HCT116 (cell line): ENCODE measurements at regions not wholly inside any gene's neighbourhood (a gene's known extent, or its start where the extent isn't known, plus 50 kb on each side); places are given as distances from the start of the nearest gene placed in this dataset.

Experiments
- ATAC-seq: fragments of 200-7000 bp; cut with Tn5 transposase; 2 replicates; pipeline ENCODE4 v1.9.1; 2020; ENCODE audit warnings: mild to moderate bottlenecking, moderate library complexity
- BruUV-seq: library from RNA; stranded (reverse); fragments of 400-500 nt; replicated peaks from 2 replicates; lab custom pipeline; 2021; lab: Mats Ljungman, UMichigan
- CTCF ChIA-PET: fragments of 300-600 bp; sonication (Branson Sonifier 250); formaldehyde crosslinking; loops from one replicate; lab custom pipeline; 2021; ENCODE audit warnings: antibody characterized with exemption; lab: Charles Lee
- POLR2A ChIA-PET: fragments of 300-600, 350-600 bp; sonication (Branson Sonifier 250); formaldehyde crosslinking; loops from one replicate; lab custom pipeline; 2021; ENCODE audit warnings: antibody characterized with exemption; lab: Charles Lee
- RAD21 ChIA-PET, 2 experiments: fragments of 300-600 bp; sonication (Branson Sonifier 250); formaldehyde crosslinking; loops; one replicate each; lab custom pipeline; 2023; ENCODE audit warnings: low total read pairs in 2 of 2; ENCODE audit not compliant: uncharacterized antibody in 2 of 2, unreplicated experiment in 2 of 2, low non-redundant PET in 1 of 2; lab: Charles Lee
- DNase-seq: peaks from one replicate; pipeline ENCODE4 v3.0.0-alpha.2; 2010; ENCODE audit warnings: low read depth, low spot score
- H2AFZ ChIP-seq: fragments of 200-600 bp; shearing (Covaris generic), sonication (generic); 2 replicates; pipeline ENCODE4 v1.6.1; 2017; ENCODE audit warnings: low read depth, mixed run types, mixed read lengths, antibody characterized with exemption, low read length; ENCODE audit not compliant: poor library complexity, severe bottlenecking
- H3K27ac ChIP-seq: 2 replicates; pipeline ENCODE4 v1.5.1; 2012; ENCODE audit warnings: low read depth, low read length
- H3K27me3 ChIP-seq: fragments of 200-600 bp; sonication (generic); 2 replicates; pipeline ENCODE4 v1.6.1; 2016; ENCODE audit warnings: mixed run types, low read length, mixed read lengths; ENCODE audit not compliant: insufficient read depth
- H3K36me3 ChIP-seq, 2 experiments: fragments of 200-500 bp in 1 of 2; fragments of 200-600 bp in 1 of 2; sonication (Bioruptor generic) in 1 of 2; sonication (generic) in 1 of 2; 2 replicates each; pipeline versions ENCODE4 v1.5.1 to v1.6.1; 2014 to 2016; ENCODE audit warnings: low read length in 2 of 2, inconsistent platforms in 1 of 2, mixed read lengths in 1 of 2, mixed run types in 1 of 2; ENCODE audit not compliant: insufficient read depth in 2 of 2, control insufficient read depth in 1 of 2
- H3K4me1 ChIP-seq, 2 experiments: fragments of 200-600 bp in 1 of 2; sonication (generic) in 1 of 2; 2 replicates each; pipeline versions ENCODE4 v1.5.1 to v1.6.1; 2012 to 2017; ENCODE audit warnings: low read length in 2 of 2, inconsistent platforms in 1 of 2, mild to moderate bottlenecking in 1 of 2, mixed read lengths in 1 of 2, mixed run types in 1 of 2, moderate library complexity in 1 of 2; ENCODE audit not compliant: insufficient read depth in 2 of 2, control insufficient read depth in 1 of 2
- H3K4me2 ChIP-seq: fragments of 200-600 bp; sonication (generic); 2 replicates; pipeline ENCODE4 v1.6.1; 2017; ENCODE audit warnings: mixed run types, low read length, mixed read lengths
- H3K4me3 ChIP-seq, 2 experiments: fragments of 200-600 bp in 1 of 2; sonication (generic) in 1 of 2; replicated peaks in 1 of 2; 2 replicates each; pipeline ENCODE4 v1.5.1; 2011 to 2016; ENCODE audit warnings: low read length in 2 of 2, control low read depth in 1 of 2, low read depth in 1 of 2, mild to moderate bottlenecking in 1 of 2, mixed read lengths in 1 of 2, mixed run types in 1 of 2
- H3K79me2 ChIP-seq: fragments of 200-600 bp; sonication (generic); 2 replicates; pipeline ENCODE4 v1.6.1; 2017; ENCODE audit warnings: mild to moderate bottlenecking, mixed run types, low read length, moderate library complexity, mixed read lengths; ENCODE audit not compliant: insufficient read depth
- H3K9ac ChIP-seq: fragments of 200-600 bp; sonication (generic); 2 replicates; pipeline ENCODE4 v1.6.1; 2016; ENCODE audit warnings: low read length, mixed read lengths
- H3K9me2 ChIP-seq: fragments of 200-600 bp; sonication (generic), shearing (Covaris generic); 2 replicates; pipeline ENCODE4 v1.6.1; 2017; ENCODE audit warnings: mixed run types, mild to moderate bottlenecking, moderate library complexity; ENCODE audit not compliant: insufficient read depth
- H3K9me3 ChIP-seq, 2 experiments: fragments of 200-500 bp in 1 of 2; fragments of 200-600 bp in 1 of 2; sonication (Bioruptor generic) in 1 of 2; sonication (generic) in 1 of 2; 2 replicates each; pipeline ENCODE4 v1.6.1; 2014 to 2017; ENCODE audit warnings: low read length in 2 of 2, mixed read lengths in 2 of 2, inconsistent platforms in 1 of 2, low read depth in 1 of 2, mild to moderate bottlenecking in 1 of 2, mixed run types in 1 of 2, moderate library complexity in 1 of 2; ENCODE audit not compliant: control insufficient read depth in 1 of 2, insufficient read depth in 1 of 2
- H4K20me1 ChIP-seq: fragments of 200-600 bp; sonication (generic), shearing (Covaris generic); 2 replicates; pipeline ENCODE4 v1.6.1; 2017; ENCODE audit warnings: mixed run types, mild to moderate bottlenecking, moderate library complexity; ENCODE audit not compliant: insufficient read depth
- CBX3 ChIP-seq: IDR thresholded peaks from 2 replicates; pipeline ENCODE4 v1.6.1; 2012; ENCODE audit warnings: low read depth
- CEBPB ChIP-seq: IDR thresholded peaks from 2 replicates; pipeline ENCODE4 v1.6.1; 2012; ENCODE audit warnings: low read depth
- EGR1 ChIP-seq: IDR thresholded peaks from 2 replicates; pipeline ENCODE4 v1.6.1; 2012; ENCODE audit warnings: low read depth
- ELF1 ChIP-seq: IDR thresholded peaks from 2 replicates; pipeline ENCODE4 v1.6.1; 2012; ENCODE audit warnings: low read depth, borderline replicate concordance
- JUND ChIP-seq: IDR thresholded peaks from 2 replicates; pipeline ENCODE4 v1.6.1; 2012
- POLR2A ChIP-seq: IDR thresholded peaks from 2 replicates; pipeline ENCODE4 v1.7.0; 2011; ENCODE audit warnings: borderline replicate concordance; ENCODE audit not compliant: insufficient read depth, insufficient read length; ENCODE audit errors: extremely low read depth
- POLR2AphosphoS5 ChIP-seq: IDR thresholded peaks from 2 replicates; pipeline ENCODE4 v1.6.1; 2011; ENCODE audit warnings: mild to moderate bottlenecking, low read depth, low read length, moderate library complexity
- SIN3A ChIP-seq: IDR thresholded peaks from 2 replicates; pipeline ENCODE4 v1.6.1; 2012; ENCODE audit warnings: low read depth
- SP1 ChIP-seq: IDR thresholded peaks from 2 replicates; pipeline ENCODE4 v1.6.1; 2012; ENCODE audit warnings: low read depth
- SRF ChIP-seq: IDR thresholded peaks from 2 replicates; pipeline ENCODE4 v1.6.1; 2012; ENCODE audit warnings: low read depth
- TCF7L2 ChIP-seq: IDR thresholded peaks from 2 replicates; pipeline ENCODE4 v1.7.0; 2011; ENCODE audit warnings: borderline replicate concordance, inconsistent platforms; ENCODE audit not compliant: insufficient read depth, insufficient read length; ENCODE audit errors: extremely low read depth
- YY1 ChIP-seq: IDR thresholded peaks from 2 replicates; pipeline ENCODE4 v1.6.1; 2011; ENCODE audit warnings: low read length, low read depth, moderate library complexity, mild to moderate bottlenecking; ENCODE audit not compliant: insufficient replicate concordance; ENCODE audit errors: extremely low read depth
- ZFX ChIP-seq: fragments of 450-650 bp; IDR thresholded peaks from 2 replicates; pipeline ENCODE4 v1.6.1; 2017
- intact Hi-C: fragments of 100-400 bp; cut with micrococcal nuclease; formaldehyde crosslinking; loops from 2 replicates; pipeline ENCODE4 v1.10.0; 2022
- TF ChIP-seq, protein P1 (sequence below): IDR thresholded peaks from 2 replicates; pipeline ENCODE4 v1.6.1; 2012
- TF ChIP-seq, protein P2 (sequence below): IDR thresholded peaks from 2 replicates; pipeline ENCODE4 v1.6.1; 2011; ENCODE audit warnings: mild to moderate bottlenecking, low read length, moderate library complexity; ENCODE audit not compliant: insufficient replicate concordance; ENCODE audit errors: extremely low read depth
- TF ChIP-seq, protein P3 (sequence below): IDR thresholded peaks from 2 replicates; pipeline ENCODE4 v1.6.1; 2012
- TF ChIP-seq, protein P4 (sequence below), 3 experiments: fragments of 200-600 bp in 1 of 3; sonication (generic) in 1 of 3; IDR thresholded peaks in 2 of 3; conservative IDR thresholded peaks in 1 of 3; 2 replicates each; pipeline ENCODE4 v1.5.1; 2012 to 2017; ENCODE audit warnings: low read depth in 2 of 3, low read length in 2 of 3, antibody characterized with exemption in 1 of 3, borderline replicate concordance in 1 of 3, control low read depth in 1 of 3, mild to moderate bottlenecking in 1 of 3, mixed read lengths in 1 of 3, mixed run types in 1 of 3, moderate library complexity in 1 of 3; ENCODE audit not compliant: insufficient read depth in 1 of 3

DNA sequence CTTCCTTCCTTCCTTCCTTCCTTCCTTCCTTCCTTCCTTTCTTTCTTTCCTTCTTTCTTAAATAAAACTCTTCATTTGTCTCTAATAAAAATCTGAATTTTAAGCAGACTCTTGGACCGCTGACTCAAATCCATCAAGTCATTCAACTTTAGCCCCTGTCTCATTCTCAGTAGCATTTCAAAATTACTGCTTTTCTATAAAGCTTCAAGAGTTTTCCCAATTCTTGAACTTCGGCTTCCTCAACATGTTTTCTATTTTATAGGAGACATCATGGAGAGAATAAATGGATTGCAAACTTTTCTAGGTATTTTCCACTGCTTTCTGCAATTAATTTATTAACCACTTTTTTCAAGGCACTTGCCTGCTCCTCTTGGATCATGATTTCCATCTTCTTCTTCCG lies 497.1 kb upstream of the GJE1 start:
- ChIA-PET POLR2A (no interaction called here), CTCF (no interaction called here), RAD21 (no interaction called here)
- Histone ChIP-seq H3K27me3 (no peaks in the 10 kb centered on the region), H3K27ac (no peak overlapping the region), H4K20me1 (no peaks in the 10 kb centered on the region), H3K9ac (no peak overlapping the region), H3K36me3 (no peaks in the 10 kb centered on the region), H3K9me3 (no peaks in the 10 kb centered on the region), H2AFZ (no peak overlapping the region), H3K4me2 (no peak overlapping the region), H3K79me2 (no peaks in the 10 kb centered on the region), H3K4me3 (no peak overlapping the region), H3K9me2 (no peaks in the 10 kb centered on the region), H3K4me1 (no peaks in the 10 kb centered on the region)
- intact Hi-C loops: no loop called here
- DNase-seq (no peak), ATAC-seq (no peak)
- no peak for TF ChIP-seq CBX3
- no peak for TF ChIP-seq EGR1
- TF ChIP-seq, protein P1, sequence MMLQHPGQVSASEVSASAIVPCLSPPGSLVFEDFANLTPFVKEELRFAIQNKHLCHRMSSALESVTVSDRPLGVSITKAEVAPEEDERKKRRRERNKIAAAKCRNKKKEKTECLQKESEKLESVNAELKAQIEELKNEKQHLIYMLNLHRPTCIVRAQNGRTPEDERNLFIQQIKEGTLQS: no peak
- TF ChIP-seq SRF: no peak
- no TSS peak for BruUV-seq

DNA sequence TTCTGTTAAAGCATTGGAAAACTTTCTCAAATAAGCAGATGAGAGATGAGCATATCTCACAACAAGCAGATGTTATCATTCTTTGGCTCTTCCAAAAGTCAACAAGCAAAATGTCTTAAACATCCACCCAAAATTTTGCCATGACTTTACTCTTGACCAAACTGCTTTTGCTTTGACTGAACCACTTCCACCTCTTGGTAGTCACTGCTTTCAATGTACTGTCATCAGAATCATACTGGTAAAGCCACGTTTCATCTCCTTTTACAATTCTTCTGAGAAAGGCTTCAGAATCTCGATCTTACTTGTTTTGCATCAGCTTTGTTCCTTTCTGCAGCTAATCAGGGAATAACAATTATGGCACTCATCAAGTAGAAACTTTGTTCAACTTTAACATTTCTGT lies 498.5 kb upstream of the GJE1 start:
- RAD21 ChIA-PET: no interaction called here
- ATAC-seq (no peak), DNase-seq (no peak)
- Histone ChIP-seq H3K4me1 (no peaks in the 10 kb centered on the region), H2AFZ (no peak overlapping the region), H3K79me2 (no peaks in the 10 kb centered on the region), H3K9ac (no peak overlapping the region), H3K9me2 (no peaks in the 10 kb centered on the region), H3K4me3 (no peak overlapping the region), H3K9me3 (no peaks in the 10 kb centered on the region), H3K27me3 (no peaks in the 10 kb centered on the region), H3K27ac (no peak overlapping the region), H3K4me2 (no peak overlapping the region)
- CTCF ChIA-PET: no interaction called here
- no TSS peak for BruUV-seq
- POLR2A ChIA-PET: no interaction called here
- TF ChIP-seq ELF1 (no peak), POLR2AphosphoS5 (no peak), CEBPB (no peak), POLR2A (no peak), TCF7L2 (no peak), SP1 (no peak), YY1 (no peak), EGR1 (no peak), SIN3A (no peak), ZFX (no peak), JUND (no peak)
- TF ChIP-seq, protein P2, sequence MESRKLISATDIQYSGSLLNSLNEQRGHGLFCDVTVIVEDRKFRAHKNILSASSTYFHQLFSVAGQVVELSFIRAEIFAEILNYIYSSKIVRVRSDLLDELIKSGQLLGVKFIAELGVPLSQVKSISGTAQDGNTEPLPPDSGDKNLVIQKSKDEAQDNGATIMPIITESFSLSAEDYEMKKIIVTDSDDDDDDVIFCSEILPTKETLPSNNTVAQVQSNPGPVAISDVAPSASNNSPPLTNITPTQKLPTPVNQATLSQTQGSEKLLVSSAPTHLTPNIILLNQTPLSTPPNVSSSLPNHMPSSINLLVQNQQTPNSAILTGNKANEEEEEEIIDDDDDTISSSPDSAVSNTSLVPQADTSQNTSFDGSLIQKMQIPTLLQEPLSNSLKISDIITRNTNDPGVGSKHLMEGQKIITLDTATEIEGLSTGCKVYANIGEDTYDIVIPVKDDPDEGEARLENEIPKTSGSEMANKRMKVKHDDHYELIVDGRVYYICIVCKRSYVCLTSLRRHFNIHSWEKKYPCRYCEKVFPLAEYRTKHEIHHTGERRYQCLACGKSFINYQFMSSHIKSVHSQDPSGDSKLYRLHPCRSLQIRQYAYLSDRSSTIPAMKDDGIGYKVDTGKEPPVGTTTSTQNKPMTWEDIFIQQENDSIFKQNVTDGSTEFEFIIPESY: no peak
- TF ChIP-seq, protein P1: no peak
- TF ChIP-seq, protein P3, sequence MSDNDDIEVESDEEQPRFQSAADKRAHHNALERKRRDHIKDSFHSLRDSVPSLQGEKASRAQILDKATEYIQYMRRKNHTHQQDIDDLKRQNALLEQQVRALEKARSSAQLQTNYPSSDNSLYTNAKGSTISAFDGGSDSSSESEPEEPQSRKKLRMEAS: no peak
- TF ChIP-seq, protein P4, sequence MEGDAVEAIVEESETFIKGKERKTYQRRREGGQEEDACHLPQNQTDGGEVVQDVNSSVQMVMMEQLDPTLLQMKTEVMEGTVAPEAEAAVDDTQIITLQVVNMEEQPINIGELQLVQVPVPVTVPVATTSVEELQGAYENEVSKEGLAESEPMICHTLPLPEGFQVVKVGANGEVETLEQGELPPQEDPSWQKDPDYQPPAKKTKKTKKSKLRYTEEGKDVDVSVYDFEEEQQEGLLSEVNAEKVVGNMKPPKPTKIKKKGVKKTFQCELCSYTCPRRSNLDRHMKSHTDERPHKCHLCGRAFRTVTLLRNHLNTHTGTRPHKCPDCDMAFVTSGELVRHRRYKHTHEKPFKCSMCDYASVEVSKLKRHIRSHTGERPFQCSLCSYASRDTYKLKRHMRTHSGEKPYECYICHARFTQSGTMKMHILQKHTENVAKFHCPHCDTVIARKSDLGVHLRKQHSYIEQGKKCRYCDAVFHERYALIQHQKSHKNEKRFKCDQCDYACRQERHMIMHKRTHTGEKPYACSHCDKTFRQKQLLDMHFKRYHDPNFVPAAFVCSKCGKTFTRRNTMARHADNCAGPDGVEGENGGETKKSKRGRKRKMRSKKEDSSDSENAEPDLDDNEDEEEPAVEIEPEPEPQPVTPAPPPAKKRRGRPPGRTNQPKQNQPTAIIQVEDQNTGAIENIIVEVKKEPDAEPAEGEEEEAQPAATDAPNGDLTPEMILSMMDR (IDR thresholded peaks at IDR 0.05 in 2 of 3, conservative IDR thresholded peaks at IDR 0.05 in 1 of 3; ENCODE audit: borderline replicate concordance in 1 of 3, insufficient read depth in 1 of 3, low read depth in 2 of 3, low read length in 2 of 3): no peak
- TF ChIP-seq, all 23 proteins: peak for 0
- H4K20me1 ChIP-seq: no peaks in the 10 kb centered on the region
- intact Hi-C loops: no loop called here
- no peaks in the 10 kb centered on the region for H3K36me3 ChIP-seq
